A673 (cell line): ENCODE measurements at regions not wholly inside any gene's neighbourhood (a gene's known extent, or its start where the extent isn't known, plus 50 kb on each side); places are given as distances from the start of the nearest gene placed in this dataset.

Experiments used
- EZH2 ChIP-seq: fragments of 200-600 bp; sonication (generic); IDR thresholded peaks from 2 replicates; pipeline ENCODE4 v1.6.1; 2017; ENCODE audit warnings: borderline replicate concordance, low read depth, mild to moderate bottlenecking, mixed read lengths, antibody characterized with exemption, low read length; ENCODE audit not compliant: poor library complexity, severe bottlenecking
- TF ChIP-seq, protein P1 (sequence below): fragments of 300-800, 200-600 bp; sonication (generic); conservative IDR thresholded peaks from 2 replicates; pipeline ENCODE4 v1.5.1; 2017; ENCODE audit warnings: low read depth, mild to moderate bottlenecking, antibody characterized with exemption, low read length, moderate library complexity, mixed read lengths

DNA sequence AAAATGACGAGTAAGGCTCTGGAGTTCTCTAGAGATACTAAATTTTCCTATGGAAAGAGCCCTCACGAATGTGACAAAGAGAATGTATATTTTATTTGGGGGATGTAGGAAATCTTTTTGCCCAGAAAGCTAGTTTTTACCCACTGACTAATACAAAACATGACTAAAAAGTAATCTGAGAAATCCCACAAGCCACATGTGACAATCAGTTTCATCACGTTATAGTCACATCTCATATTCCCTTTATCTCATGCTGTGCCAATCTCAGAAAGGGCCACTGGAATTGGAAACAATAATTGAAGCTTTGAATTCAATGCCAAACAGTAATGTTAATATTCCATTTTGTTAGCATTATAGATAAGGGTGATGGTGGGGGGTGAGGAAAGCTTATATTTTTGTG, 509.0 kb upstream of the GOLIM4 start:
- TF ChIP-seq, protein P1, sequence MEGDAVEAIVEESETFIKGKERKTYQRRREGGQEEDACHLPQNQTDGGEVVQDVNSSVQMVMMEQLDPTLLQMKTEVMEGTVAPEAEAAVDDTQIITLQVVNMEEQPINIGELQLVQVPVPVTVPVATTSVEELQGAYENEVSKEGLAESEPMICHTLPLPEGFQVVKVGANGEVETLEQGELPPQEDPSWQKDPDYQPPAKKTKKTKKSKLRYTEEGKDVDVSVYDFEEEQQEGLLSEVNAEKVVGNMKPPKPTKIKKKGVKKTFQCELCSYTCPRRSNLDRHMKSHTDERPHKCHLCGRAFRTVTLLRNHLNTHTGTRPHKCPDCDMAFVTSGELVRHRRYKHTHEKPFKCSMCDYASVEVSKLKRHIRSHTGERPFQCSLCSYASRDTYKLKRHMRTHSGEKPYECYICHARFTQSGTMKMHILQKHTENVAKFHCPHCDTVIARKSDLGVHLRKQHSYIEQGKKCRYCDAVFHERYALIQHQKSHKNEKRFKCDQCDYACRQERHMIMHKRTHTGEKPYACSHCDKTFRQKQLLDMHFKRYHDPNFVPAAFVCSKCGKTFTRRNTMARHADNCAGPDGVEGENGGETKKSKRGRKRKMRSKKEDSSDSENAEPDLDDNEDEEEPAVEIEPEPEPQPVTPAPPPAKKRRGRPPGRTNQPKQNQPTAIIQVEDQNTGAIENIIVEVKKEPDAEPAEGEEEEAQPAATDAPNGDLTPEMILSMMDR, result no peak
- no peak for TF ChIP-seq EZH2
